H1 (cell line): ENCODE measurements at regions not wholly inside any gene's neighbourhood (a gene's known extent, or its start where the extent isn't known, plus 50 kb on each side); places are given as distances from the start of the nearest gene placed in this dataset.

Experiments used
- TCF12 ChIP-seq: IDR thresholded peaks from 2 replicates; pipeline ENCODE4 v1.6.1; 2011; ENCODE audit warnings: low read depth, mild to moderate bottlenecking, low read length

DNA sequence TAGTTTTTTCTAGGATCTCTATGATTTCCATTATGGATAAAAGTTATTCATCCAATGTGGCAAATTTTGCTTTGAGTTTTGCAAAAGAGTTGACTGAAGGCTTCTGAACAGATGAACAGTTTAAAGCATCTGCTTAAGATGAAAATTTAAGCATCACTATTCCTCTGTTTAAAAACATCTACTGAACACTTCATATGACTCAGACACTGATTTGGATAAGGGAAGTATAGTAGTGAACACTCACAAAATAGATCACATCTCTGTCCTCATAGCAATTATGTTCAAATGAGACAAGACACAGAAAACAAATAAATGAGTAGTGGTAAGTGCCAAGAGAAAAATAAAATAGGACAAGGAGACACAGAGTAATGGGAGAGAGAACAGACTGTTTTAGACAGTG, 157.3 kb downstream of the MBL2 start (continued):
- no peak for TF ChIP-seq TCF12
